ENCODE measurements at regions not wholly inside any gene's neighbourhood (a gene's known extent, or its start where the extent isn't known, plus 50 kb on each side); places are given as distances from the start of the nearest gene placed in this dataset.

GRCh38 chr16:50436271-50436670, 67.5 kb upstream of the BRD7 start:
- no peak overlapping the region for H3K4me3 ChIP-seq (ENCODE audit: low read length)
- TF ChIP-seq CTCF (conservative IDR thresholded peaks at IDR 0.05; ENCODE audit: low read depth, low read length) = no peak
- no peak for DNase-seq (ENCODE audit: low read depth)

DNA sequence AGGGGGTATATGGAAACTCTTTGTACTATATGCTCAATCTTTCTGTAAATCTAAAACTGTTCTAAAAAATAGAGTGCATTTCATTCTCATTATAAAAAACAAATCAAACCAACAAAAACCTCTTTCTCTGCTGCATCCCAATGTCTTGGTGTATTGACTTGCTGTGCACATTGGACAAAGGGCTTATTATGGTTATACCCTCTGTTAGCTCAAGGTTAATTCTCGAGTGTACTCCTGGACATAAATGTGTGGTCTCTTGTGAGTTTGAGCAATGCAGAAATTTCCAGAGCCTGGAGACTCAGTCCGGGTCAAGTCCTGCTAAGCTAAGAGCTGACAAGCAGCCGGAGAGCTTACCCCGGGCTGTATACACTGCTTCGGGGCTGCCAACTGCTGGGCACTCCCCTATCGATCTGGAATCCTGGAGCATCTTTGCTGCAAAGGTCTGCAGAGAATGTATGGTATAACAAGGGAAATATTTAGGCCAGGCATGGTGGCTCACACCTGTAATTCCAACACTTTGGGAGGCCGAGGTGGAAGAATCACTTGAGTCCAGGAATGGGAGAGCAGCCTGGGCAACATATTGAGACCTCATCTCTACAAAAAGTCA, 66.2 kb upstream of the BRD7 start:
- H3K4me3 ChIP-seq (ENCODE audit: low read length) = no peak overlapping the region
- DNase-seq (ENCODE audit: low read depth) = no peak
- TF ChIP-seq CTCF (conservative IDR thresholded peaks at IDR 0.05; ENCODE audit: low read depth, low read length) = no peak

- DNase-seq (ENCODE audit: low read depth) = no peak
- no peak overlapping the region for H3K4me3 ChIP-seq (ENCODE audit: low read length)
- no peak for TF ChIP-seq CTCF (conservative IDR thresholded peaks at IDR 0.05; ENCODE audit: low read depth, low read length)
Measured at GRCh38 chr16:50430076-50430475, 61.3 kb upstream of the BRD7 start.

- no peak overlapping the region for H3K4me3 ChIP-seq (ENCODE audit: low read length)
- DNase-seq (ENCODE audit: low read depth) = no peak
- no peak for TF ChIP-seq CTCF (conservative IDR thresholded peaks at IDR 0.05; ENCODE audit: low read depth, low read length)
Measured at GRCh38 chr16:50428742-50429141, 60.0 kb upstream of the BRD7 start.

GRCh38 chr16:50428116-50428515, 59.3 kb upstream of the BRD7 start:
- H3K4me3 ChIP-seq (ENCODE audit: low read length) = no peak overlapping the region
- no peak for TF ChIP-seq CTCF (conservative IDR thresholded peaks at IDR 0.05; ENCODE audit: low read depth, low read length)
- DNase-seq (ENCODE audit: low read depth) = no peak

GRCh38 chr16:50427107-50427506, 58.3 kb upstream of the BRD7 start:
- no peak for DNase-seq (ENCODE audit: low read depth)
- no peak overlapping the region for H3K4me3 ChIP-seq (ENCODE audit: low read length)
- no peak for TF ChIP-seq CTCF (conservative IDR thresholded peaks at IDR 0.05; ENCODE audit: low read depth, low read length)

- TF ChIP-seq CTCF (conservative IDR thresholded peaks at IDR 0.05; ENCODE audit: low read depth, low read length) = no peak
- H3K4me3 ChIP-seq (ENCODE audit: low read length) = no peak overlapping the region
- DNase-seq (ENCODE audit: low read depth) = no peak
Measured at GRCh38 chr16:50425648-50426047, 56.9 kb upstream of the BRD7 start.
